ENCODE measurements at regions not wholly inside any gene's neighbourhood (a gene's known extent, or its start where the extent isn't known, plus 50 kb on each side); places are given as distances from the start of the nearest gene placed in this dataset.
A peak's percentile ranks its signal among the peaks of the same experiment; 100 is the strongest.

- no peak for DNase-seq (ENCODE audit: low read depth in 2 of 2, low spot score in 1 of 2)
These were observed 78.0 kb upstream of the CTLA4 start for GRCh38 chr2:203789618-203790017.

GRCh38 chr2:203790134-203790852 is 77.3 kb upstream of the CTLA4 start:
- DNase-seq (ENCODE audit: low read depth in 2 of 2, low spot score in 1 of 2): no peak

GRCh38 chr2:203796248-203797010 is 71.1 kb upstream of the CTLA4 start:
- no peak for DNase-seq (ENCODE audit: low read depth in 2 of 2, low spot score in 1 of 2)

GRCh38 chr2:203797276-203797675 is 70.3 kb upstream of the CTLA4 start:
- no peak for DNase-seq (ENCODE audit: low read depth in 2 of 2, low spot score in 1 of 2)

- no peak for DNase-seq (ENCODE audit: low read depth in 2 of 2, low spot score in 1 of 2)
These were observed 69.9 kb upstream of the CTLA4 start for GRCh38 chr2:203797712-203798111.

- no peak for DNase-seq (ENCODE audit: low read depth in 2 of 2, low spot score in 1 of 2)
These were observed 69.1 kb upstream of the CTLA4 start for GRCh38 chr2:203798296-203799087.

- DNase-seq (ENCODE audit: low read depth in 2 of 2, low spot score in 1 of 2): no peak
These were observed 67.7 kb upstream of the CTLA4 start for GRCh38 chr2:203799908-203800307.

- DNase-seq (ENCODE audit: low read depth in 2 of 2, low spot score in 1 of 2): no peak
These were observed 66.8 kb upstream of the CTLA4 start for GRCh38 chr2:203800783-203801182.

- DNase-seq (ENCODE audit: low read depth in 2 of 2, low spot score in 1 of 2): no peak
These were observed 65.1 kb upstream of the CTLA4 start for GRCh38 chr2:203802342-203803052.

- no peak for DNase-seq (ENCODE audit: low read depth in 2 of 2, low spot score in 1 of 2)
These were observed 64.5 kb upstream of the CTLA4 start for GRCh38 chr2:203803053-203803429.

- no peak for DNase-seq (ENCODE audit: low read depth in 2 of 2, low spot score in 1 of 2)
These were observed 63.5 kb upstream of the CTLA4 start for GRCh38 chr2:203804070-203804469.

GRCh38 chr2:203804764-203805485 is 62.6 kb upstream of the CTLA4 start:
- DNase-seq (ENCODE audit: low read depth in 2 of 2, low spot score in 1 of 2): no peak

- no peak for DNase-seq (ENCODE audit: low read depth in 2 of 2, low spot score in 1 of 2)
These were observed 62.1 kb upstream of the CTLA4 start for GRCh38 chr2:203805486-203805838.

- DNase-seq (ENCODE audit: low read depth in 2 of 2, low spot score in 1 of 2): no peak
These were observed 60.8 kb upstream of the CTLA4 start for GRCh38 chr2:203806761-203807160.

- no peak for DNase-seq (ENCODE audit: low read depth in 2 of 2, low spot score in 1 of 2)
These were observed 59.4 kb upstream of the CTLA4 start for GRCh38 chr2:203808046-203808750.

- DNase-seq (ENCODE audit: low read depth in 2 of 2, low spot score in 1 of 2): no peak
These were observed 58.5 kb upstream of the CTLA4 start for GRCh38 chr2:203809084-203809521.

- no peak for DNase-seq (ENCODE audit: low read depth in 2 of 2, low spot score in 1 of 2)
These were observed 57.5 kb upstream of the CTLA4 start for GRCh38 chr2:203809991-203810510.

GRCh38 chr2:203811491-203812221 is 55.9 kb upstream of the CTLA4 start:
- peak in 1 of 2 donors; percentile 48 for DNase-seq (ENCODE audit: low read depth in 2 of 2, low spot score in 1 of 2)

Measured in stimulated activated CD8-positive, alpha-beta memory T cell treated with anti-CD3 and anti-CD28 coated beads, Interleukin-4, amount 100 ng/mL, for 1 hour (primary cell).